H1 (cell line): ENCODE measurements at regions not wholly inside any gene's neighbourhood (a gene's known extent, or its start where the extent isn't known, plus 50 kb on each side); places are given as distances from the start of the nearest gene placed in this dataset.

Experiments
- CTCF ChIA-PET: fragments of 300-600 bp; sonication (Branson Sonifier 250); formaldehyde crosslinking; loops from one replicate; lab custom pipeline; 2021; ENCODE audit not compliant: partially characterized antibody; lab: Charles Lee
- POLR2A ChIA-PET: fragments of 300-600 bp; sonication (Branson Sonifier 250); formaldehyde crosslinking; loops from one replicate; lab custom pipeline; 2021; ENCODE audit warnings: inconsistent platforms; ENCODE audit not compliant: partially characterized antibody; lab: Charles Lee
- DNase-seq, 2 experiments: peaks; one replicate each; pipeline versions ENCODE4 v3.0.0 to v3.0.0-alpha.2; 2010 to 2022; ENCODE audit warnings: low spot score in 2 of 2, low read depth in 1 of 2, mixed read lengths in 1 of 2
- FAIRE-seq: peaks from 2 replicates; lab custom pipeline; 2011; peaks lifted over from hg19 to GRCh38; lab: Jason Lieb, UNC
- H2AFZ ChIP-seq: 2 replicates; pipeline ENCODE4 v1.8.1; 2012; ENCODE audit warnings: low read length, inconsistent platforms
- H2AK5ac ChIP-seq: 2 replicates; pipeline ENCODE4 v1.6.1; 2013; ENCODE audit warnings: low read depth, low read length
- H2BK120ac ChIP-seq: replicated peaks from 2 replicates; pipeline ENCODE3; 2013; ENCODE audit warnings: low read depth, low read length, inconsistent platforms
- H2BK12ac ChIP-seq: 2 replicates; pipeline ENCODE4 v1.6.1; 2013; ENCODE audit warnings: low read depth, low read length
- H2BK15ac ChIP-seq: 2 replicates; pipeline ENCODE4 v1.6.1; 2013; ENCODE audit warnings: low read length
- H2BK20ac ChIP-seq: 2 replicates; pipeline ENCODE4 v1.6.1; 2013; ENCODE audit warnings: low read length
- H2BK5ac ChIP-seq: 2 replicates; pipeline ENCODE4 v1.6.1; 2013; ENCODE audit warnings: low read depth, low read length
- H3K14ac ChIP-seq: 2 replicates; pipeline ENCODE4 v1.6.1; 2013; ENCODE audit warnings: inconsistent platforms; ENCODE audit not compliant: insufficient read length
- H3K18ac ChIP-seq: 2 replicates; pipeline ENCODE4 v1.6.1; 2013; ENCODE audit warnings: low read length; ENCODE audit errors: extremely low read depth
- H3K23ac ChIP-seq: 2 replicates; pipeline ENCODE4 v1.6.1; 2013; ENCODE audit warnings: inconsistent platforms; ENCODE audit not compliant: insufficient read length
- H3K23me2 ChIP-seq: 2 replicates; pipeline ENCODE4 v1.6.1; 2013; ENCODE audit warnings: low read depth, low read length
- H3K27ac ChIP-seq: 2 replicates; pipeline ENCODE4 v1.6.1; 2011; ENCODE audit warnings: low read depth, low read length, inconsistent platforms
- H3K27me3 ChIP-seq, 4 experiments: replicated peaks in 1 of 4; 1 replicate in 1 of 4; 2 replicates in 3 of 4; pipeline versions ENCODE4 v1.6.1 to v1.8.1; 2011 to 2013; ENCODE audit warnings: low read length in 3 of 4, mild to moderate bottlenecking in 3 of 4, inconsistent platforms in 2 of 4, mixed read lengths in 2 of 4, moderate library complexity in 1 of 4; ENCODE audit not compliant: control insufficient read depth in 3 of 4, insufficient read depth in 3 of 4; ENCODE audit errors: extremely low read depth in 1 of 4
- H3K36me3 ChIP-seq, 4 experiments: 2 replicates each; pipeline versions ENCODE4 v1.6.1 to v1.8.1; 2011 to 2013; ENCODE audit warnings: mild to moderate bottlenecking in 4 of 4, low read length in 3 of 4, moderate library complexity in 2 of 4, control low read depth in 1 of 4, inconsistent platforms in 1 of 4; ENCODE audit not compliant: insufficient read depth in 4 of 4, control insufficient read depth in 2 of 4
- H3K4ac ChIP-seq: replicated peaks from 2 replicates; pipeline ENCODE3; 2013; ENCODE audit warnings: low read length, low read depth, mixed read lengths, inconsistent platforms; ENCODE audit not compliant: insufficient read length
- H3K4me1 ChIP-seq, 4 experiments: replicated peaks in 1 of 4; 1 replicate in 1 of 4; 2 replicates in 3 of 4; pipeline versions ENCODE4 v1.6.1 to v1.8.1; 2011 to 2013; ENCODE audit warnings: low read length in 3 of 4, inconsistent platforms in 2 of 4, mixed read lengths in 1 of 4; ENCODE audit not compliant: insufficient read depth in 4 of 4, control insufficient read depth in 3 of 4
- H3K4me2 ChIP-seq, 2 experiments: 2 replicates each; pipeline versions ENCODE4 v1.6.1 to v1.8.1; 2011 to 2013; ENCODE audit warnings: low read depth in 2 of 2, low read length in 2 of 2, control low read depth in 1 of 2, inconsistent platforms in 1 of 2, mild to moderate bottlenecking in 1 of 2; ENCODE audit not compliant: insufficient read depth in 1 of 2
- H3K4me3 ChIP-seq, 4 experiments: fragments of 200-600, 300-600 bp in 1 of 4; sonication (generic), shearing (Covaris generic), sonication (Bioruptor Twin) in 1 of 4; 2 replicates each; pipeline versions ENCODE4 v1.5.1 to v1.8.1; 2011 to 2016; ENCODE audit warnings: low read length in 4 of 4, low read depth in 3 of 4, control low read depth in 2 of 4, inconsistent platforms in 2 of 4, mild to moderate bottlenecking in 2 of 4, mixed read lengths in 1 of 4, moderate library complexity in 1 of 4; ENCODE audit not compliant: insufficient read depth in 2 of 4; ENCODE audit errors: extremely low read depth in 1 of 4
- H3K56ac ChIP-seq: replicated peaks from 2 replicates; pipeline ENCODE3; 2013; ENCODE audit warnings: low read depth, mild to moderate bottlenecking, mixed read lengths, low read length, inconsistent platforms; ENCODE audit not compliant: insufficient read length
- H3K79me1 ChIP-seq: 2 replicates; pipeline ENCODE4 v1.6.1; 2013; ENCODE audit warnings: low read depth, low read length, control low read depth
- H3K79me2 ChIP-seq, 2 experiments: 2 replicates each; pipeline versions ENCODE4 v1.6.1 to v1.8.1; 2012 to 2013; ENCODE audit warnings: low read length in 2 of 2, mild to moderate bottlenecking in 2 of 2, inconsistent platforms in 1 of 2; ENCODE audit not compliant: insufficient read depth in 2 of 2, control insufficient read depth in 1 of 2
- H3K9ac ChIP-seq, 4 experiments: replicated peaks in 1 of 4; 1 replicate in 1 of 4; 2 replicates in 3 of 4; pipeline versions ENCODE4 v1.6.1 to v1.8.1; 2011 to 2013; ENCODE audit warnings: low read depth in 3 of 4, low read length in 3 of 4, control low read depth in 2 of 4, mild to moderate bottlenecking in 2 of 4, moderate library complexity in 2 of 4, inconsistent platforms in 1 of 4; ENCODE audit errors: extremely low read depth in 1 of 4
- H3K9me3 ChIP-seq, 2 experiments: 2 replicates each; pipeline versions ENCODE4 v1.6.1 to v1.8.1; 2012 to 2013; ENCODE audit warnings: mild to moderate bottlenecking in 2 of 2, moderate library complexity in 2 of 2, control low read depth in 1 of 2, inconsistent platforms in 1 of 2, low read depth in 1 of 2, low read length in 1 of 2, mixed read lengths in 1 of 2; ENCODE audit not compliant: insufficient read depth in 2 of 2
- H4K20me1 ChIP-seq, 2 experiments: replicated peaks in 1 of 2; 2 replicates each; pipeline versions ENCODE3 to v1.8.1; 2011 to 2013; ENCODE audit warnings: inconsistent platforms in 2 of 2, low read length in 2 of 2, mild to moderate bottlenecking in 1 of 2; ENCODE audit not compliant: insufficient read depth in 2 of 2, control insufficient read depth in 1 of 2
- H4K5ac ChIP-seq: 2 replicates; pipeline ENCODE4 v1.6.1; 2013; ENCODE audit warnings: low read length, low read depth, mixed read lengths, inconsistent platforms; ENCODE audit not compliant: insufficient read length
- H4K8ac ChIP-seq: 2 replicates; pipeline ENCODE4 v1.8.0; 2013; ENCODE audit warnings: mild to moderate bottlenecking, moderate library complexity, low read length, inconsistent platforms; ENCODE audit not compliant: insufficient read depth; ENCODE audit errors: extremely low read depth
- H4K91ac ChIP-seq: replicated peaks from 2 replicates; pipeline ENCODE3; 2013; ENCODE audit warnings: low read length, mixed read lengths, inconsistent platforms; ENCODE audit not compliant: insufficient read length
- BACH1 ChIP-seq: IDR thresholded peaks from 2 replicates; pipeline ENCODE4 v1.6.1; 2012; ENCODE audit warnings: low read length, improper control_type of control experiment
- CBX8 ChIP-seq: fragments of 300-800, 300-1000 bp; sonication (generic); IDR thresholded peaks from 2 replicates; pipeline ENCODE4 v1.7.1; 2016; ENCODE audit warnings: low read depth, low read length, borderline replicate concordance
- CREB1 ChIP-seq: IDR thresholded peaks from 2 replicates; pipeline ENCODE4 v1.6.1; 2012; ENCODE audit warnings: inconsistent platforms
- GABPA ChIP-seq: IDR thresholded peaks from 2 replicates; pipeline ENCODE4 v1.6.1; 2011; ENCODE audit warnings: mild to moderate bottlenecking, low read length, moderate library complexity, borderline replicate concordance; ENCODE audit not compliant: insufficient read depth
- KDM5A ChIP-seq: fragments of 200-600 bp; IDR thresholded peaks from 2 replicates; pipeline ENCODE4 v1.7.1; 2012; ENCODE audit warnings: mild to moderate bottlenecking, low read length, inconsistent platforms, mixed read lengths
- RNF2 ChIP-seq: fragments of 200-900, 300-1000 bp; sonication (generic); IDR thresholded peaks from 2 replicates; pipeline ENCODE4 v1.7.1; 2016; ENCODE audit warnings: borderline replicate concordance, low read depth, mild to moderate bottlenecking, antibody characterized with exemption, low read length; ENCODE audit not compliant: poor library complexity, severe bottlenecking; ENCODE audit errors: missing control alignments
- SIX5 ChIP-seq: IDR thresholded peaks from 2 replicates; pipeline ENCODE4 v1.6.1; 2011; ENCODE audit warnings: mild to moderate bottlenecking, low read depth, low read length
- USF2 ChIP-seq: IDR thresholded peaks from 2 replicates; pipeline ENCODE4 v1.6.1; 2011; ENCODE audit warnings: low read length, improper control_type of control experiment
- WGBS, 2 experiments: shearing (Covaris generic) in 1 of 2; methylation state at CpG; one replicate each; pipeline versions ENCODE4 v1.1.6 to v1.1.7; 2013 to 2015; ENCODE audit warnings: low lambda C conversion rate in 2 of 2, mixed read lengths in 2 of 2, inconsistent platforms in 1 of 2, low coverage in 1 of 2, missing lambda C conversion rate in 1 of 2; ENCODE audit not compliant: insufficient replicate concordance in 2 of 2, insufficient coverage in 1 of 2, insufficient read length in 1 of 2; ENCODE audit errors: extremely low coverage in 1 of 2, missing lambda C conversion rate in 1 of 2; 5-methylcytosine and 5-hydroxymethylcytosine counted together

- TF ChIP-seq CREB1 (no peak), USF2 (no peak), GABPA (no peak), BACH1 (no peak), SIX5 (no peak), CBX8 (no peak), KDM5A (no peak), RNF2 (no peak)
- TF ChIP-seq, all 59 proteins: peak for 0
- H3K9me3 ChIP-seq: no peaks in the 10 kb centered on the region
- H2BK120ac ChIP-seq: no peak overlapping the region
- H3K18ac ChIP-seq: no peak overlapping the region
- no peak overlapping the region for H3K9ac ChIP-seq
- H2BK20ac ChIP-seq: no peak overlapping the region
- no peak overlapping the region for H4K8ac ChIP-seq
- 79% methylated on average over 3 of the region's 3 CpGs; no CpG with 5 or more reads in 1 of the 2 experiments for WGBS, 2 experiments
- H3K27ac ChIP-seq: no peak overlapping the region
- no peaks in the 10 kb centered on the region for H3K27me3 ChIP-seq
- H3K23me2 ChIP-seq: no peaks in the 10 kb centered on the region
- no peaks in the 10 kb centered on the region for H3K79me2 ChIP-seq
- DNase-seq: no peak
- ChIA-PET CTCF (interaction anchor here (1.2 kb wide), 1 partner anchor 139 kb away, joined by 3 read pairs; no protein-coding TSS in a partner anchor), POLR2A (no interaction called here)
- H3K4me2 ChIP-seq: no peak overlapping the region
- no peak overlapping the region for H2BK5ac ChIP-seq
- H3K79me1 ChIP-seq: no peaks in the 10 kb centered on the region
- H3K4me3 ChIP-seq: no peak overlapping the region
- H2AFZ ChIP-seq: no peak overlapping the region
- FAIRE-seq: no peak
- no peak overlapping the region for H2AK5ac ChIP-seq
- H2BK15ac ChIP-seq: no peak overlapping the region
- no peak overlapping the region for H3K4ac ChIP-seq
- H4K91ac ChIP-seq: no peak overlapping the region
- H3K36me3 ChIP-seq: no peaks in the 10 kb centered on the region
- no peak overlapping the region for H3K56ac ChIP-seq
- H2BK12ac ChIP-seq: no peak overlapping the region
- no peak overlapping the region for H3K14ac ChIP-seq
- H4K20me1 ChIP-seq: no peaks in the 10 kb centered on the region
- H3K23ac ChIP-seq: no peak overlapping the region
- H3K4me1 ChIP-seq: peaks cover 0 to 2% (median under 1%) of the 10 kb centered on the region in 4 experiments; a peak in 1 of 7 replicates
- H4K5ac ChIP-seq: no peak overlapping the region
Measured at GRCh38 chr3:64885055-64885454, 197.3 kb upstream of the ADAMTS9 start.
